ENCODE measurements at regions not wholly inside any gene's neighbourhood (a gene's known extent, or its start where the extent isn't known, plus 50 kb on each side); places are given as distances from the start of the nearest gene placed in this dataset.

DNA sequence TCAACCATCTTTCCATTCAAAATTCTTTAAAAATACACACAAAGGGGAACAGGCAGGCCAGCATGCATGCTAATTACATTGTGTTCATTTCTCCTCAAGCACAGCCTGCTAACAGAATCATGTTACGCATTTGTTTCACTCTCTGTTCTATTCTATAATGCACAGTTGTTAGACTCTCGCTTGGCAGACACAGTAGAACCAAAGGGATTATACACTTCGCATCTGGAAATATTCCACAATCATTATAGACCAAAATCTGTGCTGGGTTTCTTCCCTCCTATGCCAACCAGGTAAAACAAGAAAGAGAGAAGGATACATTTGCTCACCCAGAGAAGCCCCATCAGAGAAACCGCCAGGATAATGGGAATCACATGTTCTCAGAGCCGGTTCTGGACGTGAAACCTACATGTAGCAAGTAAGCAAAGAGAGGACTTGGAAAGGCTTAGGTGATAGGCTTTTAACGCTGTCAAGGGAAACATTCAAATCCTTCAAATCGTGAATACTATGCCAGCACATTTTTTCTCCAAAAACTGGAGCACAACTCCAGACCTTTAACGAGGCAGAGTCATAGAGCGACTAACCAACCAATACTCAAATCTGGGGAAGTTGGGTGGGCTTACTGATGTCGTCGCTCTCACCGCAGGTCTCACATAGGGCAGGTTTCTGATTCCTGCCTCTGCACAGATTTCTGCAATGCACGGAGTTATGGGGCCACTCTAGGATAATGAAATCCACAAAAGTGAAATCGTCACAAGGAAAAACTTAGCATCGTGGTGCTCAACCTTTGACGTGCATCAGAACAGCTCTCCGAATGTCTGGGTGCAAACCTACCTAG is 380.5 kb upstream of the AUTS2 start:
- Histone ChIP-seq H3K27ac (ENCODE audit: insufficient read depth, low read length) (no peak overlapping the region), H3K9me3 (ENCODE audit: control insufficient read depth, insufficient read depth, low read depth, low read length) (no peaks in the 10 kb centered on the region), H4K20me1 (ENCODE audit: control insufficient read depth, extremely low read depth, insufficient read depth, low read length) (no peaks in the 10 kb centered on the region), H3K9ac (ENCODE audit: insufficient read depth, low read length) (no peak overlapping the region), H3K36me3 (ENCODE audit: control insufficient read depth, insufficient read depth, low read length) (no peaks in the 10 kb centered on the region), H3K4me2 (ENCODE audit: extremely low read depth, insufficient read depth, low read length) (no peak overlapping the region), H2AFZ (ENCODE audit: low read length) (no peak overlapping the region), H3K4me1 (ENCODE audit: control insufficient read depth, extremely low read depth, insufficient read depth, low read length) (no peaks in the 10 kb centered on the region), H3K27me3 (ENCODE audit: control insufficient read depth, insufficient read depth, low read length) (no peaks in the 10 kb centered on the region), H3K79me2 (ENCODE audit: control insufficient read depth, insufficient read depth, low read length) (no peaks in the 10 kb centered on the region), H3K4me3 (replicated peaks in 1 of 4; ENCODE audit: control extremely low read depth in 1 of 4, insufficient read depth in 1 of 4, low read depth in 3 of 4, low read length in 4 of 4) (no peak overlapping the region)
- TF ChIP-seq, protein P1, sequence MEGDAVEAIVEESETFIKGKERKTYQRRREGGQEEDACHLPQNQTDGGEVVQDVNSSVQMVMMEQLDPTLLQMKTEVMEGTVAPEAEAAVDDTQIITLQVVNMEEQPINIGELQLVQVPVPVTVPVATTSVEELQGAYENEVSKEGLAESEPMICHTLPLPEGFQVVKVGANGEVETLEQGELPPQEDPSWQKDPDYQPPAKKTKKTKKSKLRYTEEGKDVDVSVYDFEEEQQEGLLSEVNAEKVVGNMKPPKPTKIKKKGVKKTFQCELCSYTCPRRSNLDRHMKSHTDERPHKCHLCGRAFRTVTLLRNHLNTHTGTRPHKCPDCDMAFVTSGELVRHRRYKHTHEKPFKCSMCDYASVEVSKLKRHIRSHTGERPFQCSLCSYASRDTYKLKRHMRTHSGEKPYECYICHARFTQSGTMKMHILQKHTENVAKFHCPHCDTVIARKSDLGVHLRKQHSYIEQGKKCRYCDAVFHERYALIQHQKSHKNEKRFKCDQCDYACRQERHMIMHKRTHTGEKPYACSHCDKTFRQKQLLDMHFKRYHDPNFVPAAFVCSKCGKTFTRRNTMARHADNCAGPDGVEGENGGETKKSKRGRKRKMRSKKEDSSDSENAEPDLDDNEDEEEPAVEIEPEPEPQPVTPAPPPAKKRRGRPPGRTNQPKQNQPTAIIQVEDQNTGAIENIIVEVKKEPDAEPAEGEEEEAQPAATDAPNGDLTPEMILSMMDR (conservative IDR thresholded peaks at IDR 0.05 in 1 of 2, IDR thresholded peaks at IDR 0.05 in 1 of 2; ENCODE audit: low read depth in 1 of 2, low read length in 2 of 2), result no peak
- no peak for TF ChIP-seq EZH2 (IDR thresholded peaks at IDR 0.05; ENCODE audit: low read length, missing control alignments)
- DNase-seq (ENCODE audit: low read depth in 2 of 2), result no peak

DNA sequence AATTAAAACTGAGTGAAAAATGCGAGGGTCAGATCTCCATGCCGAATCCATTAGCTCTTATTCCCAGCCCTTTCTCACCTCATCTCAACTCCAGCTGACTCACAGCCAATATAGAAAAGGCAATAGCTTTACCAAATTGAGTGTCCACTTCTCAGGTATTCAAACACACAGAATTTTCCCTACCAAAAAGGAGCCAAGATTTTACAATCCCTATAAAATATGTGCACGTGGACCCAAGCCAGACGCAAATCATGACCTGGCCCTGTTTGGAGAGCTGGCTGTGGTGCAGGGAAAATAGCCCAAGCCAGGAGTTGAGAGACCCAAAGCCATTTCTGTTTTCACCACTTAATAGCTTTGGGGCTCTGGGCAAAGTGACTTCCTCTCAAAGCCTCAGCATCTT is 379.7 kb upstream of the AUTS2 start:
- H3K79me2 ChIP-seq (ENCODE audit: control insufficient read depth, insufficient read depth, low read length), result no peaks in the 10 kb centered on the region
- no peaks in the 10 kb centered on the region for H3K9me3 ChIP-seq (ENCODE audit: control insufficient read depth, insufficient read depth, low read depth, low read length)
- no peak overlapping the region for H3K4me2 ChIP-seq (ENCODE audit: extremely low read depth, insufficient read depth, low read length)
- H3K27me3 ChIP-seq (ENCODE audit: control insufficient read depth, insufficient read depth, low read length), result no peaks in the 10 kb centered on the region
- no peaks in the 10 kb centered on the region for H3K4me1 ChIP-seq (ENCODE audit: control insufficient read depth, extremely low read depth, insufficient read depth, low read length)
- no peak overlapping the region for H2AFZ ChIP-seq (ENCODE audit: low read length)
- H3K4me3 ChIP-seq (replicated peaks in 1 of 4; ENCODE audit: control extremely low read depth in 1 of 4, insufficient read depth in 1 of 4, low read depth in 3 of 4, low read length in 4 of 4), result no peak overlapping the region
- no peak for DNase-seq (ENCODE audit: low read depth in 2 of 2)
- H3K27ac ChIP-seq (ENCODE audit: insufficient read depth, low read length), result no peak overlapping the region
- H3K36me3 ChIP-seq (ENCODE audit: control insufficient read depth, insufficient read depth, low read length), result no peaks in the 10 kb centered on the region
- no peak overlapping the region for H3K9ac ChIP-seq (ENCODE audit: insufficient read depth, low read length)
- no peaks in the 10 kb centered on the region for H4K20me1 ChIP-seq (ENCODE audit: control insufficient read depth, extremely low read depth, insufficient read depth, low read length)
- TF ChIP-seq, protein P1 (conservative IDR thresholded peaks at IDR 0.05 in 1 of 2, IDR thresholded peaks at IDR 0.05 in 1 of 2; ENCODE audit: low read depth in 1 of 2, low read length in 2 of 2), result no peak
- no peak for TF ChIP-seq EZH2 (IDR thresholded peaks at IDR 0.05; ENCODE audit: low read length, missing control alignments)

DNA sequence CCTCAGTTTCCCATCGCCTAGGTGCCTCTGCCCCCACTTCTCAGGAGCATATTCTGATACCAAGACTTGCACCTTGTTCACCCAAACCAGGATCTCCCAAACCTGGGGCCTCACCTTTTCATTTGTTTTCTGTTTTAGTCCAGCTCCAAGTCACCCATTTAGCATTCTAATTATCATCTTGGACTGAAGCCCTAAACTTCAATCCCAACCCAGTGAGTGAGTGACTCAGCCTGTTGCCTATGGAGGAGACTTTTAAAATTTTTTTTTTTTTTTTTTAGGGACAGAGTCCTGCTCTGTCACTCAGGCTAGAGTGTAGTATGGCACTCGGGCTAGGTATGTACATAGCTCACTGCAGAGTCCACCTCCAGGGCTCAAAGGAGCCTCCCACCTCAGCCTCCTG is 378.9 kb upstream of the AUTS2 start:
- no peaks in the 10 kb centered on the region for H3K4me1 ChIP-seq (ENCODE audit: control insufficient read depth, extremely low read depth, insufficient read depth, low read length)
- no peak overlapping the region for H2AFZ ChIP-seq (ENCODE audit: low read length)
- peak in 1 of 2 donors; percentile 23 for DNase-seq (ENCODE audit: low read depth in 2 of 2)
- H3K79me2 ChIP-seq (ENCODE audit: control insufficient read depth, insufficient read depth, low read length), result no peaks in the 10 kb centered on the region
- H3K9me3 ChIP-seq (ENCODE audit: control insufficient read depth, insufficient read depth, low read depth, low read length), result no peaks in the 10 kb centered on the region
- no peaks in the 10 kb centered on the region for H3K27me3 ChIP-seq (ENCODE audit: control insufficient read depth, insufficient read depth, low read length)
- H3K36me3 ChIP-seq (ENCODE audit: control insufficient read depth, insufficient read depth, low read length), result no peaks in the 10 kb centered on the region
- H3K4me3 ChIP-seq (replicated peaks in 1 of 4; ENCODE audit: control extremely low read depth in 1 of 4, insufficient read depth in 1 of 4, low read depth in 3 of 4, low read length in 4 of 4), result no peak overlapping the region
- H4K20me1 ChIP-seq (ENCODE audit: control insufficient read depth, extremely low read depth, insufficient read depth, low read length), result no peaks in the 10 kb centered on the region
- no peak overlapping the region for H3K4me2 ChIP-seq (ENCODE audit: extremely low read depth, insufficient read depth, low read length)
- TF ChIP-seq, protein P1 (conservative IDR thresholded peaks at IDR 0.05 in 1 of 2, IDR thresholded peaks at IDR 0.05 in 1 of 2; ENCODE audit: low read depth in 1 of 2, low read length in 2 of 2), result no peak
- TF ChIP-seq EZH2 (IDR thresholded peaks at IDR 0.05; ENCODE audit: low read length, missing control alignments), result no peak
- H3K27ac ChIP-seq (ENCODE audit: insufficient read depth, low read length), result no peak overlapping the region
- no peak overlapping the region for H3K9ac ChIP-seq (ENCODE audit: insufficient read depth, low read length)

Measured in fibroblast of lung (primary cell).